ENCODE measurements at regions not wholly inside any gene's neighbourhood (a gene's known extent, or its start where the extent isn't known, plus 50 kb on each side); places are given as distances from the start of the nearest gene placed in this dataset.
"Not testable (repeated sequence)": the region's sequence is repeated elsewhere in the genome, so short reads cannot be mapped to it uniquely, and the experiment has no call there.

GRCh38 chr20:4332121-4332860 is 83.2 kb upstream of the ADRA1D start:
- no peak for DNase-seq

DNA sequence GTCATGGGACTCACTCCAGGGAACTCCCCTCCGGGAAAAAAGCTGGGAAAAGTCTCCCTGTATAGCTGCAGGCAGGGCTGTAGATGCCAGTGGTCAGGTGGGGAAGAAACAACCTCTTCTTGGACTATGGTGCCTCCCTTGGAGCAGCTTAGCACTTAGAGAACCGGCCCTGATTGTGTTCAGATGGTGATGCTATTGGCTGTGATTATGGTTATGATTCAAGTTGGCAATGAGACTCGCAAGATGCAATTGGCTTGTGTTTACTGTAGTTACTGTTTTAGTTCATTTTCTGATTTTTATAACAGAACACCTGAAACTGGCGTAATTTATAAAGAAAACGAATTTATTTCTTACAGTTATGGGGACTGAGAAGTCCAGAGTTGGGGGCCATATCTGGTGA is 80.9 kb upstream of the ADRA1D start:
- DNase-seq = no peak

DNA sequence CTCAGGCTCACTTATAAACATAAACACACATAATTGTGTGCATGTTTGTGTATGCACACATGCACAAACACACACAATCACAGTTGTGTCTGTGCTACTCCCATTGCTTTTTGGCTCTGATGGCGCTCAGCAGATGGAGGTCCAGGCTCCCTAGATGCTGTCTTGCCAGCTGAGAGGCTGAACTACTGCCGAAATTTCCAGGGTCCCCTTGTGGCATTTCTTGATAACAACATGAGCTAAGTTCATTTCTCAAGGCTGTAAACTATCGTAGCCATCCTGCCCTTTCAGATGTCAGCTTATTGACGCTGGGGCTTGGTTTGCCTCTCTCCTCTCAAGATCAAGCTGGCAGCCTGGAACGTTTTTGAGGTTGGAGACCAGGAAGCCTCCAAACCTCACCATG is 80.1 kb upstream of the ADRA1D start:
- DNase-seq = no peak

DNA sequence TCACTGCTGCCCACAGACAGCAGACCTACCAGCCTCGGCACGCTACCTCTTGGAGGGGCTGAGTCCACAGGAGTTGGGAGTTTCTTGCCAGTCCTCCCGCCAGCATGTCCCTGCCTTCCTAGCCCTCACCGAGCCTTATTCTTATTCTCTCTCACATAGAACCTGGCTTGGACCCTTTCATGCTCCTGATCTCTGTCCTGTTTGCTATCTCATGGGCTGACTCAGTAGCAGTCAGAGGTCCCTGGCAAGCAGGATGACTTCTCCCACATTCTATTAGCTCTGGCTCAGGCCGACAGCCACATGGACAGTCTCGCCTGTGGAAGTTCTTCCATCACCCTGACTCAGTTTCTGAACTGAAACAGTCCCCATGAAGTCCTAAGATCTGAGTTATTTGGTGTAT is 79.5 kb upstream of the ADRA1D start:
- no peak for DNase-seq

DNA sequence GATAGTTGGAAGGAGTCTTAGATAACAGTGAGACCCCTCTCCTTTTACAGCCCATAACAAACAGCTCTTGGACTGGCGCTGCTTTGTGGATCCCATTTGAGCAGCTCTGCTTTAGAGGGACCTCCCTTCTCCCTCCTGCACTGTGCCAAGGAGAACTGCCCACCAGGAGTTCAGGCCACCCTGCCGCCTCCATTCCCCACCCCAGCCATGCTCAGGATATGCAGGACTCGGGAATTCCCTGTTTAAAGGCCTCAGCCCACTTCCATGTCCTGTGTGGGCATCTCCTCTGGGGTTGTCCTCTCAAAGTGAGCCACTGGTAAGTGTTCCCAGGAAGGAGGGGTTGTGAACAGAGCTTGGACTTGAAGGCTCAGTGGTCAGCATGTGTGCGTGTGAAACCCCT is 78.9 kb upstream of the ADRA1D start:
- DNase-seq = no peak

GRCh38 chr20:4326195-4327065 is 77.3 kb upstream of the ADRA1D start:
- no peak for DNase-seq

DNA sequence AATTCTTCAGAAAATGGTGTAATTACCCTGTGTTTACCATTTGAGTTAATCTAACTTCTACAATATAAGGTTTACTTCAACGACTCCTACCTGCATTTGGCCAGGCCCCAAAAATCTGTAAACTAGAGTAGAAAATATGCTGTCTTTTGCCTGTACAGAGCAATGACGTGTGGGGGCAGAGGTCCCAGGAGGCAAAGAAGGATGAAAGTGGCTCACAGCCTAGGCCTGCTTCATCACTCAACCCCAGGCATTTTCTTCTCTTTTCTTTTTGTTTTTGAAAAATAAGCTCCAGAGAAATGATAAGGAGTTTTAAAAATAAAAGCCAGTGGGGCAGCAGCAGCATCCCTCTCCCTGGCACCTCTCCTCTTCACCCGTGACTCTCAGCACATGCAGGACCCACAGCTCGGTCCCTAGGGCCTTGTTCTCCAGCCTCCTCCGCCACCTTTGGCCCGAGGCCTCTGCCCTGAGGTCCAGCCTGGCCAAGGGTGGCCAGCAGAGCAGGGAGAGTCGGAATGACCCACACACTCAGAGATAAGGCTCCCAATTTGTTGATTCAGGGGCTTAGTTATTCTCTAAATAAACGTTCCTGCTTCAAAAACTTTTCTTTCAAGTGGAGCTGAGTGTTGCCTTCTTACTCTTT is 76.6 kb upstream of the ADRA1D start:
- no peak for DNase-seq

DNA sequence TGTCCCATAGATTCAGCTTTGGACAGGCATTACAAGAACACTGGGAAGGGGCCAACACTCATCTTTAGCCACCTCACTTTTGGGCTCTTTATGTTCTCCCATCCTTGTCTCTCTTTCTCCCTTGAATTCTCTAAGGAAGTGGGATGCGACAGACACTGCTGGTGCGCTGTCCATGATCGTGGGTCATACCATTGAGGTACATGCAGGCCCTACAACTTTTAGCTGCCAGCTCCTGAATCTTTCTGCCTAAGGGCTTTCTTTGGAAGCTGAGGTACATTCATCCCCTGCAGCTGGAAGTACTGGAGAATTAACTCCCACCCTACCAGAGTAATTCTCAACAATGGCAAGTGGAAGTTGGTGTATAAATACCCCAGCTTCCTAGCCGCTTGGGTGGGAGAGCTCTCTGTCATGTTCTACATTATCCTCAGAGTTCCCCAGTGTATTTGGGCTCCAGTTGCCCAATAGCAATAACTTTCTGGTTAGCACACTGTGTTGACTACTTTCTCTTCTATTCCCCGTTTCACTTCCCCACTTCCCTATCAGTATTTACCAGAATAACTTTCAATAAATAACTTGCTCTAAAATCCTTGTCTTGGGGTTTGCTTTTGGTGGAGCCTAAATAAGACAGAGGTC is 75.6 kb upstream of the ADRA1D start:
- no peak for DNase-seq

DNA sequence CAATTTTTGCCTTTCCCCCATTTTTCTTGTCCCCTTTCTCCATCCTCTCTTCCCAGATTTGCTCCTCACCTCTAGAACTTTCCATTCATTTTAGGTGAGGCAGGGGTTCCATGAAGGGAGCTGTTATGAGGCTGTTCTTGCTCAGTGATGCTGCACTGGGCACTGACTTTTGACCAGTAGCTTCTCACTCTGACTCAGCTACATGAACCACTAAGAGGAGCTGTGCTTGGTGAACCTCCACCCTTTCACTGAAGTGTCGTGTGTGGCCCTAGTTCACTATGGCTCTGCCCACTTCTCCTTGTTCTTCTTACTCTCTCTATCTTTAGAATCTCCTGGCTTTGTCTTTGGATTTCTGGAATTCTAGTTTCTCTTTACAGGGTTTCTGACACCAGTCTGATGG is 73.4 kb upstream of the ADRA1D start:
- no peak for DNase-seq

DNA sequence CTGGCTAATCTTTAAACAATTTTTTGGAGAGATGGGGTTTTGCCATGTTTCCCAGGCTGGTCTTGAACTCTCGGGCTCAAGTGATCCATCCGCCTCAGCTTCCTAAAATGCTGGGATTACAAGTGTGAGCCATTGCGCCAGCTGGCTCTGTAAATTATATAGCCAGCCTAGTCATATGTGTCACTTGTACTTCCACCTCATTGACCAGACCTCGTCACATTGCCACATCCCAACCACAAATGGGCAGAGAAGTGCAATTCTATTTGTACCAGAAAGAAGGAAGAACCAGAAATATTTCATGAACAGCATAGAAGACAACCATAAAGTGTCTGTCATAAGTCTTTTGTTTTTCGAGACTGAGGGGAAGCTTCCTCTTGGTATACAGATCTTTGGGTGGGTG is 71.2 kb upstream of the ADRA1D start:
- no peak for DNase-seq

DNA sequence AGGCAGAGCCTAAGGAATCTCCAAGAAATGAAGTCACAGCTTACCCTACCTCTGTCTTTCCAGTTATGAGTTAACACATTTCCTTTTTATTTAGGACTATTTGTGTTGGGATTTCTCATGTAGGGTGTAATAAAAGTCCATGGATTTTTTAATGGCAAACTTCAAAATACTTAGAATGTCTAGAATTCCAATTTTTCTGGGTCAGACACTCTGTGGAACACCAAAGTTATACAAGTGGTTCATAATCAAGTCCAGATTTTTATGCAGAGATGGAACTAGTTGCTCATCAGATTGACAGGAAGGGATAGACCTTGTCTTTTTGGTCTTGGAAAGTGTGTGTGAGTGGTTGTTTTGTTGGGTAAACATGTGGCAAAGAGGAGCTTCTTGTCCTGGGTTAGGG is 69.8 kb upstream of the ADRA1D start:
- no peak for DNase-seq

GRCh38 chr20:4310616-4311015 is 61.5 kb upstream of the ADRA1D start:
- DNase-seq = not testable (repeated sequence)

GRCh38 chr20:4306206-4306605 is 57.1 kb upstream of the ADRA1D start:
- no peak for DNase-seq

DNA sequence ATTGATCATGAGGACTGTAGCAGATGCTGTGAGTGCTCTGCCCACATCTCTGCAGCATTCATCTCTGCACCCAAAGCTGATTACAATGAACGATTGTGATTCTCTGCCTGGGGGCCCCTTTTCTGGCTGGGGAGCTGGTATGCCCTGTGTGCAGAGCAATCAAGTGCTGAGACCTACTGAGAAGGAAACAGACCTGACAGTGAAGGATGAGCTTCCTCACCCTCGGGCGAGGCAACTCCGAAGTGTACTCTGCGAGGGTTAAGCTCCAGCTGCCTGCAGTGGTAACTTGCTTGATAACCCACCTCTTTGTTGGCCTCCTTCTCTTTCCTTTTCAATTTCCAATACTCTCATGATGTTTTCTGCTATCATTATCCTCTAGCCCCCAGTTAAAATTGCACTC is 56.0 kb upstream of the ADRA1D start:
- DNase-seq = no peak

DNA sequence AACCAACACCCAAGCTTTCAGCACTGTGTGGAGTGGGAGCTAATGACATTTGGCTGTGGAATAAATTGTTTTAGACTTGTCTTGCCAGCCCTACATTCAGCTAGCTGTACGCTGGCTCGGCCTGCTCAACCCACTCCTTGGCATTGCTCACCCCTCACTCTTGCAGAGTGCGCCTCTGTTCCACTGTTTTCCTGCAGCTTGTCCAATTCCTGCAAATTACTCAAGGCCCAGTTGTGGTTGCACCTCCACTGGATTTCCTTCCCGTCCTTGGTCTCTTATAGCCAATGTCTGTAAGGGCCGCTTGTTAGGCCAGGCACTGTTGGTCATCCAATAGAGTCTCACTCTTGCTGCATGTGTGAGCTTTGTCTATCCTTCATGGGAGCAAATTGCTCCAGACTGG is 55.5 kb upstream of the ADRA1D start:
- no peak for DNase-seq

GRCh38 chr20:4303136-4303535 is 54.0 kb upstream of the ADRA1D start:
- no peak for DNase-seq

- DNase-seq = no peak
Measured at GRCh38 chr20:4300921-4301320, 51.8 kb upstream of the ADRA1D start.

- DNase-seq = no peak
Measured at GRCh38 chr20:4300401-4300800, 51.3 kb upstream of the ADRA1D start.

GRCh38 chr20:4299773-4300172 is 50.7 kb upstream of the ADRA1D start:
- no peak for DNase-seq

- DNase-seq = no peak
Measured at GRCh38 chr20:4299216-4299615, 50.1 kb upstream of the ADRA1D start.
